Right cardiac atrium (tissue), 5 donors: ENCODE measurements at regions not wholly inside any gene's neighbourhood (a gene's known extent, or its start where the extent isn't known, plus 50 kb on each side); places are given as distances from the start of the nearest gene placed in this dataset.
A peak's percentile ranks its signal among the peaks of the same experiment; 100 is the strongest.

Source experiments
- ATAC-seq, 2 donors: fragments of 200-7000 bp; cut with Tn5 transposase; one replicate each; pipeline versions ENCODE4 v1.8.0 to v1.9.1; 2020; ENCODE audit warnings: moderate library complexity in 2 of 2, mild to moderate bottlenecking in 1 of 2
- DNase-seq, 3 donors: peaks; one replicate each; pipeline ENCODE4 v3.0.0-alpha.2; 2020
- H3K27ac ChIP-seq: one replicate; pipeline ENCODE4 v1.5.1; 2013; ENCODE audit warnings: mild to moderate bottlenecking, low read length, control low read depth, moderate library complexity
- H3K27me3 ChIP-seq: one replicate; pipeline ENCODE4 v1.6.1; 2013; ENCODE audit not compliant: control insufficient read depth, insufficient read depth
- H3K4me1 ChIP-seq: one replicate; pipeline ENCODE4 v1.6.1; 2013; ENCODE audit warnings: low read length; ENCODE audit not compliant: control insufficient read depth, insufficient read depth
- H3K4me3 ChIP-seq: one replicate; pipeline ENCODE4 v1.5.1; 2013; ENCODE audit warnings: low read length, control low read depth
- H3K9me3 ChIP-seq: one replicate; pipeline ENCODE4 v1.6.1; 2013; ENCODE audit warnings: low read length; ENCODE audit not compliant: control insufficient read depth
- WGBS: extraction: QIAGEN DNeasy Blood & Tissue Kit; methylation state at CpG from one replicate; pipeline ENCODE4 v1.1.7; 2013; 5-methylcytosine and 5-hydroxymethylcytosine counted together
- intact Hi-C, 4 donors: fragments of 100-400 bp; cut with DNase I; formaldehyde crosslinking; loops; one replicate each; pipeline versions ENCODE4 v1.11.0 to v1.14.0; 2022 to 2023
- donor health status: healthy with polysubstance abuse.
- donor health status: DM: no; HTN: yes; CAD: no.
- donor health status: DM: no; HTN: no; CAD: no.
- donor health status: DM: no; HTN: yes; CAD: no; lungs with severe emphysema.
- donor health status: DM: yes; HTN: yes; CAD: no.

GRCh38 chr17:17398188-17398942 is 78.4 kb upstream of the MED9 start:
- H3K4me3 ChIP-seq, result no peak overlapping the region
- no peaks in the 10 kb centered on the region for H3K9me3 ChIP-seq
- ATAC-seq (peak; percentile 73 to 80), DNase-seq (peak; percentile 74 to 88 (median 88))
- H3K27me3 ChIP-seq, result no peaks in the 10 kb centered on the region
- 44% methylated on average over 8 of the region's 8 CpGs for WGBS
- H3K27ac ChIP-seq, result peak overlapping the region; percentile 5
- intact Hi-C loops, result no loop called here
- peaks cover 3% of the 10 kb centered on the region for H3K4me1 ChIP-seq

GRCh38 chr17:17398943-17399926 is 77.6 kb upstream of the MED9 start:
- Histone ChIP-seq H3K4me3 (no peak overlapping the region), H3K9me3 (no peaks in the 10 kb centered on the region), H3K4me1 (peaks cover 3% of the 10 kb centered on the region), H3K27me3 (no peaks in the 10 kb centered on the region), H3K27ac (peak overlapping the region; percentile 33)
- 83% methylated on average over 15 of the region's 15 CpGs for WGBS
- peak in 1 of 3 donors; percentile 76 for DNase-seq
- intact Hi-C loops, result no loop called here
- ATAC-seq, result peak; percentile 55 to 59

- H3K4me3 ChIP-seq, result no peak overlapping the region
- peaks cover 3% of the 10 kb centered on the region for H3K4me1 ChIP-seq
- intact Hi-C loops, result no loop called here
- H3K27me3 ChIP-seq, result no peaks in the 10 kb centered on the region
- H3K27ac ChIP-seq, result no peak overlapping the region
- WGBS, result 89% methylated on average over 12 of the region's 12 CpGs
- ATAC-seq, result no peak
- H3K9me3 ChIP-seq, result no peaks in the 10 kb centered on the region
- no peak for DNase-seq
These were observed 76.7 kb upstream of the MED9 start for GRCh38 chr17:17400070-17400469.

GRCh38 chr17:17400566-17401184 is 76.1 kb upstream of the MED9 start:
- Histone ChIP-seq H3K27me3 (no peaks in the 10 kb centered on the region), H3K27ac (no peak overlapping the region), H3K4me3 (no peak overlapping the region), H3K4me1 (peaks cover 3% of the 10 kb centered on the region), H3K9me3 (no peaks in the 10 kb centered on the region)
- peak in 1 of 3 donors; percentile 18 for DNase-seq
- ATAC-seq, result no peak
- intact Hi-C loops, result no loop called here
- WGBS, result 88% methylated on average over 14 of the region's 14 CpGs

GRCh38 chr17:17401271-17401781 is 75.5 kb upstream of the MED9 start:
- Histone ChIP-seq H3K27me3 (no peaks in the 10 kb centered on the region), H3K4me1 (peaks cover 3% of the 10 kb centered on the region), H3K27ac (no peak overlapping the region), H3K4me3 (no peak overlapping the region), H3K9me3 (no peaks in the 10 kb centered on the region)
- DNase-seq (no peak), ATAC-seq (no peak)
- WGBS, result 64% methylated on average over 12 of the region's 12 CpGs
- intact Hi-C loops, result no loop called here

- intact Hi-C loops, result no loop called here
- Histone ChIP-seq H3K4me3 (no peak overlapping the region), H3K27ac (no peak overlapping the region), H3K27me3 (no peaks in the 10 kb centered on the region), H3K4me1 (peaks cover 3% of the 10 kb centered on the region), H3K9me3 (no peaks in the 10 kb centered on the region)
- 77% methylated on average over 6 of the region's 6 CpGs for WGBS
- ATAC-seq, result no peak
- DNase-seq, result no peak
These were observed 74.2 kb upstream of the MED9 start for GRCh38 chr17:17402558-17402957.

- ATAC-seq, result no peak
- peaks cover 3% of the 10 kb centered on the region for H3K4me1 ChIP-seq
- H3K27ac ChIP-seq, result no peak overlapping the region
- H3K9me3 ChIP-seq, result no peaks in the 10 kb centered on the region
- WGBS, result 77% methylated on average over 6 of the region's 6 CpGs
- no peak overlapping the region for H3K4me3 ChIP-seq
- no peak for DNase-seq
- H3K27me3 ChIP-seq, result no peaks in the 10 kb centered on the region
- intact Hi-C loops, result no loop called here
These were observed 73.7 kb upstream of the MED9 start for GRCh38 chr17:17403065-17403464.

GRCh38 chr17:17403899-17404576 is 72.8 kb upstream of the MED9 start:
- Histone ChIP-seq H3K27ac (no peak overlapping the region), H3K4me3 (no peak overlapping the region), H3K27me3 (no peaks in the 10 kb centered on the region), H3K4me1 (no peaks in the 10 kb centered on the region), H3K9me3 (no peaks in the 10 kb centered on the region)
- intact Hi-C loops, result no loop called here
- no peak for ATAC-seq
- DNase-seq, result peak in 1 of 3 donors; percentile 9
- 51% methylated on average over 17 of the region's 17 CpGs for WGBS

- Histone ChIP-seq H3K27ac (no peak overlapping the region), H3K4me1 (no peaks in the 10 kb centered on the region), H3K9me3 (no peaks in the 10 kb centered on the region), H3K27me3 (no peaks in the 10 kb centered on the region), H3K4me3 (no peak overlapping the region)
- intact Hi-C loops, result no loop called here
- ATAC-seq (no peak), DNase-seq (no peak)
- WGBS, result 93% methylated on average over 2 of the region's 2 CpGs
These were observed 71.1 kb upstream of the MED9 start for GRCh38 chr17:17405673-17406072.

GRCh38 chr17:17406225-17406624 is 70.6 kb upstream of the MED9 start:
- intact Hi-C loops, result no loop called here
- H3K4me3 ChIP-seq, result no peak overlapping the region
- ATAC-seq, result peak in 1 of 2 donors; percentile 49
- 73% methylated on average over 7 of the region's 7 CpGs for WGBS
- no peak for DNase-seq
- H3K9me3 ChIP-seq, result no peaks in the 10 kb centered on the region
- H3K4me1 ChIP-seq, result no peaks in the 10 kb centered on the region
- H3K27me3 ChIP-seq, result no peaks in the 10 kb centered on the region
- no peak overlapping the region for H3K27ac ChIP-seq
